ENCODE measurements at regions not wholly inside any gene's neighbourhood (a gene's known extent, or its start where the extent isn't known, plus 50 kb on each side); places are given as distances from the start of the nearest gene placed in this dataset.

DNA sequence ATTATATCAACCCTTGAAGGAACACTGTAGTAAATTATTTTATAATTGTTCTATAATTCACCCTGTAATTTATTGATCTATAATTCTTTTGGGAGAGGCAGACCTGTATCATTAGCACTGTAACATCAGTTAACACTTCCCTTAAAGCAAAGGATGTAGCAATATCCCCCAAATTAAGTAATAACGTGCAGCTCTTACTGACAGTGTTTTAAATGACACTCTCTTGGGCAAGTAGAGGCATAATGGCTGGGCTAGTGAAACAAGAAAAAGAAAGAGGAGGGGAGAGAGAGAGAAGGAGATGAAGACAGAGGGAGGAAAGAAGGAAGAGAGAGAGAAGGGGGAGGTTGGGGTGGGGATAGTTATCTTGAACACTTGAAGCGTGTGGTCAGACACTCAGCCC, 161.0 kb upstream of the RNF32 start:
- no peak for DNase-seq (ENCODE audit: low read depth)

DNA sequence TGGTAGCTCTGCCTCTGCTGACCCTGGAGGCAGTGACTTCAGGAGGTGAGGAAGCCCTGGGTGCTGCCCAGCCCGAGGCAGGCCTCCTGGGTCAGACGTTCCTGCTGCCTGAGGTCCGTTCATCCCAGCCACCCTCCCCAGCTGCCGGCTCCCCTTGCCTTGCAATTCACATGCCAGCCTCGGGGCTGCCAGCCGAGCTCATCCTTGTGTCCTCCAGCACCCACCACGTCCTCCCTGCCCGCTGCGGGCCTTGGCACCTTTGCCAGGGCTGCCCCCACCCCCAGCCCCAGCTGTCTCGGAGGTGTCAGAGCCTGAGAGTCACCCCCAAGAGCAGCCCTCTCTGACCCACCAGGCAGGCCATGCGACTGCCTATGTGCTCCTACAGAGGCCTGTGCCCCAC, 162.1 kb upstream of the RNF32 start:
- no peak for DNase-seq (ENCODE audit: low read depth)

DNA sequence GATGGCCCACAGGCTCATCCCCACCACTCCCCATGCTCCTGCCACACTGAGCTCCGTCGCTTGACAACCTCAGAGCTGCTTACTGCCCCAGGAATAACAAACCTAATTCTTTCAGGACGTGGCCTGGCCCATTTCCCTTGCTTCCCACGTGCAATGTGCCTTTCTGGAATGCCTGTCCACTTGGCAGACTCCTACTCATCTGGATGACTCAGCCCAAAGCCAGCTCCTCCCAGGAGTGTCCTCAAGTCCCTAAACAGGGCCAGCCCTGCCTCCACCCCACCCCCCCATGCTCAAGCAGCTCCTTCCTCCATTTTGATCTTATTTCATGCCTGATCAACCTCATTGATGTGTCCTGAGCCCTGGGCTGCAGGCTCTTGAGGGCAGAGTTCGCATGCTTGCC, 164.9 kb upstream of the RNF32 start:
- DNase-seq (ENCODE audit: low read depth): no peak

DNA sequence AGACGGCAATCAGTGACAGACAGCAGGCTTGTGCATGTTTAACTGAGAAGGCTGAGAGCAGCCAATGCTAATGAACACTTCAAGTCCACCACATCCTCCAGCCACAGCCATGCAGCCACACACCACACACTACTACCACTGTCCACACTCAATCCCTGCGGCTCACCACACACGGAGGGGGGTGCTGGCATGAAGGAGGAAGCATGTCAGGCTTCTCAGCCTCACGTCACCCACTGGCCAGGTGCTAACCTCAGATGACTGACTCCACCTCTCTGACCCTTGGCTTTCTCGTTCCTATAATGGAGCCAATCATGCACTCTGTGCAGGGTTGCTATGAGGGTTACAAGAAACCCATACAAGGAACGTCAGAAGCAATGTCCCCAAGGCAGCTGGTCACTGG, 165.4 kb upstream of the RNF32 start:
- no peak for DNase-seq (ENCODE audit: low read depth)

DNA sequence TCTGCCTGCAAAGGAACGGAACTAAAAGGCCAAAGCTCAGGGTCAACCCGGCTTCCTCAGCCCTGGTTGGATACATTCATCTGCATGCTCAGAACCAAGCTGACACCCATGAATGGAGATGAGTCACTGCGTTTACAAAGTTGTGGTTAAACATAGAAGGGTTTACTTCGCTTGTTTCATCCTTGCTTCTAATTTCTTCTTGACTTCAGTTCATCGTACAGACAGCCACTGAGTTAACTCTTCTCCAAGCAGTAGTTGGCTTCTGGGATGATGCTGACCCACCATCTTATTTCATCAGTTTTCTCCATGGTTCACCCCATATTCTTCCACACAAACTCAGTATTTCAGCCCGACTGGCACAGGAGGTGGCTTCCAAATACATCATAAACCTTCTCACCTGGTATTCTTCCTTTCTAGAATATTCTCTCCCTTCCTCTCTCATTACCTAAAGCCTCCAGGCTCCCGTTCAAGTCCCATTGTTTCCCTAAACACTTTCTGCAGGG, 166.3 kb upstream of the RNF32 start:
- DNase-seq (ENCODE audit: low read depth): no peak

DNA sequence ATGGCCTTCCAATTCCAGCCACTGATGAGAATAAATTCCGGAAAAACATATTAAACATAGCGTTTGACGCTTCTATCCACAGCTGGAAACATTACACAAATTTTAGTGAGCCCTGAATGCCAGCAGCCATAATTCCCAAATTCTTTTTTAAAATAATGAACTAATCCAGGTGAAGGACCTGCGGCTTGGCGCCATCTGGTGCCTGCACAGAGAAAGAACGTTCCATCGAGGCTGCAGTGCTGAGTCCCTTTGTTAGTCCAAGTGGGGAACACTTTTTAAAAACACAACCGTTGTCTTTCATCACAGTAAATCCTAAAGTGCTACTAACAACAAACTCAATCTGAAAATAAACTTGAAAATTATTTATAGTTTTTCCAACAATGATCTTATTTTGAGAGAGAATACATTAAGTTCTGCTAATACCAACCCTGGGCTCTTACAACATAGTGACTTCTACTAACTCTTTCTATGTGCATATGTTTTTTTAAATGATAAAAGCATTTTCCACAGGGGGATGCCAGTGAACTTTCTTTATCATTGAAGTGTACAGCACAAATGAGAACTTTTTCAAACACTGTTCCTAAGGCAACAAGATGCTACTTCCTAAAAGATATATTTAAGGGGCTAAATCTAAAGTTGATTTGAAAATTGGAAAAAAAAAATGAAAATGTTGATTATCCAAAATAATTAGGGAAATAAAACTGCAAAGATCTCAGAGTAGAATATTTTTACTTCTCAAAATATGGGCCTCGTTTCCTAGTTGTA, 166.9 kb upstream of the RNF32 start:
- DNase-seq (ENCODE audit: low read depth): peak; percentile 6

DNA sequence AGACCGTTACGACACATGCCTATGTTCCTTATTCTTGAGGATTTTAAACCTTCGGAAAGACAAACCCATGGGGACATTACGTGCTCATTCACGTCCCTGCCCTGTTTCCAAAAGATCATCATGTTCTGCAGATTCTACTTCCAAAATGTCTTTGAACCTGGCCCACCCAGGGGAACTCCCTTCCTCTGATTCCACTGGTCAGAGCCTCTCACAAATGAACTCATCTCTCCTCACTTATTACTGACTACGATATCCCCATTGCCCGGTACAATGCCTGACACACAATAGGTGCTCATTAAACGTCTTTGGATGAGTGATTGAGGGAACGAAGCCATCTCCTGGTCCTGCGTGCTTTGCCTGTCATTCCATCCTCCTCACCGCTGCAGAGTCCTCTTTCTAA, 168.3 kb upstream of the RNF32 start:
- DNase-seq (ENCODE audit: low read depth): no peak

DNA sequence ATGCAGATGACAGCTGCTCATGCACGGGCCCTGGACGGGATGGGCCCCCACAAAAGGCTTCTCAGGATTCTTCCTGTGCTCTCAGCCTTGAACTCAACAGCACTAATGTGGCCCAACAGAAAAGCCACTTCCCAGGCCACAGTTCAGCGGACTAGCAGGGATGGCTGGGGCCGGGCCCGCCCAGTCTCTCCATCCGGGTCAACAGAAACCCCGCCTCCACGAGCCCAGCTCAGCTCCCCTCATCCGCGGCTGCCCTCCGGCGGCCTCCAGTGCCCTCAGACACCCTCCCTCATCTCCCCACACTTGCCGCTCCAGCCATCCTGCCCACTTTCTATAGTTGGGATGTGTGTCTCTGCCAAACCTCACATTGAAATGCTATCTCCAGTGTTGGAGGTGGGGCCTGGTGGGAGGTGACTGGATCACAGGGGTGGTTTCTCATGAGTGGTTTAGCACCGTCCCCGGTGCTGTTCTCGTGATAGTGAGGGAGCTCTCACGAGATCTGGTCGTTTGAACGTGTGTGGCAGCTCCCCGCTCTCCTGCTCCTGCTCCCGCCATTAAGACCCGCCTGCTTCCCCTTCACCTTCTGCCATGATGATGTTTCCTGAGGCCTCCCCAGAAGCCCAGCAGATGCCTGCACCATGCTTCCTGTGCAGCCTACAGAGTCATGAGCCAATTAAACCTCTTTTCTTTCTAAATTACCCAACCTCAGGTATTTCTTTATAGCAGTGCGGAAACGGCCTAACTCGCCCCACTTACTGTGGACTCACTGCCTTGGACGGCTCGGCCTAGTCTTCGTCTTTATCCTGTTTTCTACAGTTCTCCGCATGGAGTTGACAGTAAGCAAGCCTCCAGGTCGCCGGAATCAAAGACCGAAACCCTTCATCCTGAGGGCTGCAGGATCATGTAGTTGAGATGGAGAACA, 169.9 kb upstream of the RNF32 start:
- no peak for DNase-seq (ENCODE audit: low read depth)

DNA sequence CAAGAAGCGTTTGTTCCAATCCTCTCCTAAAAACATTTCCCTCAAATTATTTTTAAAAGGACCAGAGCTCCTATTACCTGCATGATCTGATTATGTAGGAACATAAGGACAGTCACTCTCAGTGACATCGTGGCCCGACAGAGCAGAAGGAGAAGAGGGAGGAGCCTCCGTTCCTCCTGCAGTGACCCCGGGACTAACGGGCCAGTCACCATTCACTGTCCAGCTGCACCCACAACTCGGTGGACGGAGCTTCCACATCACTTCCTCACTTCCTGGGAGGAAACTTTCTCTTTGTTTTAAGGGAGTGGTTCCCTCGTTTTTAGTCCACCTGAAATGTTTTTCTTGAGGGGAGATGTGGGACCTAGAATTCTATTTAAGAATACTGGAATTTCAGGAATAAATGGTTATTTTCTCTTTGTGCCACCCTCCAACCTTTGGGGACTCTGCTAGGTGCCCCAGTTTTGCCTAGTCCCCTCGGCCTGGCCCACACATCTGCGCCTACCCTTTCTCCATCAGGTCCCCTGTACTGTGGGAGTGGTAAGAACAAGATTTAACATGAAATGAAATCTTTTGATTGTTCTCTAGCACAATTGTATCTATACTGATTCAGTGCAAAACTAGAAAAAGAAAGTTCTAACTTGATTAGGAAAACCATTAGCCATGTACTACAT, 173.5 kb upstream of the RNF32 start:
- no peak for DNase-seq (ENCODE audit: low read depth)

DNA sequence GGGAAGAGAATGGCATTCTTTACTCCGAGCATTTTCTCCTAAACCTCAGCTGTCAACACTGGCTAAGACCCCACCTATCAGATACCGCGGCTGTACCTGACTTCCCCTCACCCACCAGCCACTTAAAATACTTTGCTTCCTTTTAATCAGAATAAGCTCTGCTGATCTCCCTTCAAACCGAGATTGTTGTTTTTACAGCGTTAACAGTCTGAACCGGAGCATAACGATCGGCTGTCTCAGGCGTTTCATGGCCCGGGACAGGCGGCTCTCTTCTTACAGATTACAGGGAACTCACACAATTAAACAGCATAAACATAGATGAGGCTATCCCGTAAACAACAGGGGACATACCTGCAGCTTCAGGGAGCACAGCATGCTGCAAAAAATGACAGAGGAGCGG, 174.3 kb upstream of the RNF32 start:
- no peak for DNase-seq (ENCODE audit: low read depth)

DNA sequence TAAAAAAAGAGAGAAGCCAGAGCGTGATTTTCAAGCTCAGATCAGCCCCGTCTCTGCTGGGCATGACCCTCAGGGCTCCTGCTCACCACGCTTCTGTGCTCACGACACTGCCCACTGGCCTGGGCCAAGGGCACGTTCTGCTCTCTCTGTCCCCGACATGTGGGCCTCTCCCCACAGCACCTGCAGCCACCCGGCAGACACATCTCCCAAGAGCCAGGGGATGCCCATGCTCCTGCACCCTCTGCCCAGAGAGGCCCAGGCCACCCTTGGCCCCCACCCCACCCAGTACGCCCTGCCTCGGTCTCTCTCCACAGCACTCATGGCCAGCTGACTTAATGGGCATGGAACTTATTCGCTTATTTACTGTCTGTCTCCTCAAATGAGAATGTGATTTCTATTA, 175.4 kb upstream of the RNF32 start:
- DNase-seq (ENCODE audit: low read depth): no peak

DNA sequence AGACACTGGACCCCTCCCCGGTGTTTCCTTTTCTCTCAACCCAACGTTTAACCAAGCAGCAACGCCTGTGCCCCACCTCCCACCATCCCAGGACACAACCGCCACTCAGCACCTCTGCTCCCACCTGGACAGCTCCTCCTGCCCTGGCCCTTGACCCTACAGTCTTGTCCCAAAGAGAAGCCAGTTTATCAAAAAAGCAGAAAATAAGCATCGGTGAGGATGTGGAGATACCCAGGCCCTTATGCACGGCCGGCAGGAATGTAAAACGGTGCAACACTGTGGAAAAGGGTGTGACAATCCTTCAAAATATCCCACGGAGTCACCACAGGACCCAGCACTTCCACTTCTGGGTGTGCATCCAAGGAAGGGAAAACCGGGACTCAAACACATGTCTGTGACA, 176.2 kb upstream of the RNF32 start:
- DNase-seq (ENCODE audit: low read depth): no peak

DNA sequence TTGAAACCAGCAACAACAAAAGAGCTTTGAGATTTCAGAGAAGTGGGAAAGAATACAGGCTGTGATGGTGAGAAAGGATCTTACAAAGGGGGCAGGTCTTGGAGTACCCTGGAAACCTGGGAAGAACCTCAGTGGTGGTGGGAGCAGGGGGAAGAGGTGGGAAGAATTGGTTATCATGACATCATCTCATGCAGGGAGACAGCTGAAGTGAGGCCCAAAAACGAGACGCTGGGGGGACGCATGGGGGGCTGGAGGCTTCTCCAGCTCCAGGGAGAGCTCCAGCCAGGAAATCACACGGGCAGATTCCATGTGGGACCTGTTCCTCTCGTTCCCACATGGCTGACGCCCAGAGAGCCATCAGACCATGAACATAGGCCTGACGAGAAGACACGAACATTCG, 177.3 kb upstream of the RNF32 start:
- no peak for DNase-seq (ENCODE audit: low read depth)

DNA sequence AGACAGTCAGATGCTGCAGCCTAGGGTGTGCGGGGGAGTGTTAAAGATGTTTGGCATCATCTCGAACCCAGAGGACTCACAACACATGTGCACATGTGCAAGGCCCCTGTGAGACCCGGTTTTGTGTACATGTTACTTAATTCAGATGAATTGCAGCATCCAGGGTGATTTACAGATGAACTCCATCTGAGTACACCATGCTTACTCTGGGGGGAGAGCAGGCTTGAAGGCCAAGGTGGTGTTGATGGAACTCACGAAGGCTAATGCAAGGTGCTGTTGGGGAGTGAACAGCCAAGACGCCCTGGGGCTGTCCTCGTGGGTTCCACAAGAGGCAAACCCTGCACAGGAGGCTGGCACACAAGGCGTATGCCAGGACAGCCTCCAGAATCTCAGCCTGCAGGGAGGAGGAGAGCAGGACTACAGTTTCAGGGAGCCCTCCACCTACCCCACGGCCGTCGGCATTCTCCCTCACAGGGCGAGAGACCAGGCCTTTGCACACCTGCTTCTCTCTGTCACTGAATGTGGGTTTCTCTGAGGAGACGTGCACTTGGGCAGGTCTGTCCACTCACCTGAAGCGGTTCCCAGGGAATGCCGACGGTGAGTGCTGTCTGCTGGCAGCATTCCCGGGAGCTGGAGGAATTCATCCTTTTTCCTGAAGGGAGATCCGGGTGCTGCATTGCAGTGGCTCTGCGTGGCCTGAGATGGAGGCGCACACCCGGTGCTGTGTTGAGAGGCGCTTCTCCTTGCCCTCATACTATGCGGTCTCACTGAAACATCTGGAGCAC, 178.5 kb upstream of the RNF32 start:
- no peak for DNase-seq (ENCODE audit: low read depth)

DNA sequence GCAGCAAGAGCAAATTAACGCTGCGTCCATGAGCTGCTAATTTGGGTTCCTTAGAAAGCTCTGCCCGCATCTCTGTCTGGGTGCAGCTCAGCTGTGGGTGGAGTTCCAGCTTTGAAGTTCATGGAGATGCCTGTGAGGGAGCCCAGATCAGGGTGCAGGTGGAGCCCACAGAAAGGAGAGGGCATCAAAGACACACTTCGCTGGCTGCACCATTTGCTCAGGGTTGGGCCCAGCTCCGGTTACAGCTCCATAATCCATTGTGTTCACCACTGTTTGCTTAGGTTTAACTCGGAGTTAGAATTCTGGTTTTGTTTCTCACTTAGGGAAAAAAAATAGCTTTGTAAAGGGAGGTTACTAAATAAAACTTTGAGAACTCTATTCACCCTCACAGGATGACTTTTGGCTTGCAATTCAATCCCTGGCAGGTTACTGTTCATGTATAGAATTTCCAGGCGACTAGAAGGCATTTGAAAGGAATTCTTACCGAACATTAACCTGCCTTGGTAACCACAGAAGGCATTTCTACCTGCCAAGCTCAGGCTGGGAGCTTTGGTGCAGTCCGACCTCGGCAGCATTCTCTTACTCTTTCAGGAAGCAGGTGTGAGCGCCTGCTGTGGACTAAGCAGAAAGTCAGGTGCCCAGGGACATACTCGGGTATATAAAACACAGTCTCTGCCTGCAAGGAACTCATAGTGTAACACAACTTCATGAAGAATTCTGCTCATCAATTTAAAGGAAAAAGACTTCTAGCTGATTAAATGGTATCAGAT, 179.5 kb upstream of the RNF32 start:
- DNase-seq (ENCODE audit: low read depth): no peak

DNA sequence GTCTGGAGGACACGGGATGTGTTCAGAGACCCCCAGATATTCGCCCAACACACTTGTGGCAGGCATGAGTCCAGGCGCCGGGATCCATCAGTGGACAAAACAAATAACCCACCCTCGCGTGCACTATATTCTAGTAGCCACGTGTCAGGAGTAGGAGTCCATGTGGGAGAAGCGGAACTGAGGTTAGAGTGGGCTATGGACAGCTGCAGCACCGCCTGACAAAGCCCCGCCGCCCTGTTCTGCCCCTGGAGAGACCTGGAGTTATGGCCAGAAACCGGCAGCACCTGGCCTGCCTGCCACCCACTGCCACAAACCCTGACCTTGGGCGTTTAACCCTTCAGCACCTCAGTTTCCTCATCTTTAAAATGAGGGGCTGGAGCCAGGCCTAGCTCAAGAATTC, 181.0 kb upstream of the RNF32 start:
- DNase-seq (ENCODE audit: low read depth): no peak

DNA sequence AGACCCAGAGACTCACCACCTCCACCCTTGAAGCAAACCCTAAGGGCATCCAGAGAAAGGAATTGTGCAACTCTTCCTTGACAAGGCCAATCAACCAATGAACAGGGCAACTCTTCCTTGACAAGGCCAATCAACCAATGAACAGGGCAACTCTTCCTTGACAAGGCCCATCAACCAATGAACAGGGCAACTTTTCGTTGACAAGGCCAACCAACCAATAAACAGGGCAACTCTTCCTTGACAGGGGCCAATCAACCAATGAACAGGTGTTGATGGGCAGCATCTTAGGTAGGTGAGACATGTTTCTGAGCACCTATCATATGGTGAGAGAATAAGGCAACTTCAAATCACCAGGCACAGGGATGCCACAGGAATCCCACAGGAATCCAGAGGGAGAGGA, 181.5 kb upstream of the RNF32 start:
- no peak for DNase-seq (ENCODE audit: low read depth)

DNA sequence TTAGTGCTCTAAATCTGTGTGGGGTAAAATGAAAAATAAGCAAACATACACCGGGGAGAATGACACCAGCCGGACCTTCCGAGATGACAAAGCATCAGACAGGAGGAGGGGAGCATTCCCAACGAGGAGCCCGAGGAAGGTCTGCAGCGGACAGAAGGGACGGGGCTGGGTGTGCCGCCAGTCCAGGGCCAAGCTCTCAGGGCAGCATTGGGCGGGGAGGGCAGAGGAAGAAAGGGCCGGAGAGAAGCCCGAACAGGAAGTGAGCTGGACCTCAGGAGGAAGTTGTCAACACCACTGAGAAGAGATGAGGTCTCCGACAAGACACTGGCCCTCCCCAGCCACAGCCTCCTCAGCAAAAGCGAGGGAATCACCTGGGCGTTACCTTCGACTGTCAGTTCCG, 182.6 kb upstream of the RNF32 start:
- DNase-seq (ENCODE audit: low read depth): no peak

DNA sequence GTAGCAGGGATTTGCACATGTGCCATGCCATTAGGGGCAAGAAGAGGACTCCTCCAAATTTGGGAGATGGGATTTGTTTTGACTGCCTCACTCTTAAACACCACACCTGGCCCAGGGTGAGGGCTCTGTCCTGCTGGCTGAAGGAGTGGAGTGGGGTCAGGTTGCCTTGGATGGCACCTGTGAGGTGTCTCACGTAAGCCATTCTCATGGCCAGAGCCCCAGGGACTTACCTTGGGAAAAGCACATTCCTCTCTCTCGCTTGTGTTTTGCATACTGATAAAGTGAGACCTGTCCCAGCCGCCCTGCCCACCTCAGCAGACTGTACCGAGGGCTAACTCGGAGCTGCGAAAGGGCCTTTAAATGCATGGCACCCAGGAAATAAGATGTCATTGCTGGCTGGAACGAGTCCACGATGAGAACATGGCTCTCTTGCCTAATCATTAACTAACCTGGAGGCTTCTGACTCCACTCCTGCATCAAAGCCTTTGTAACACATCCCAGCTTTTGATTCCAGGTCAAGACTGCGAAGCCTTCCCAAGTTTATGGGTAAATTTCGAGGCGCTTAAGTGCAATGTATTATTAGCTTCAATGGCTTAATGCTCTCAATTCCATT, 184.0 kb upstream of the RNF32 start:
- DNase-seq (ENCODE audit: low read depth): no peak

DNA sequence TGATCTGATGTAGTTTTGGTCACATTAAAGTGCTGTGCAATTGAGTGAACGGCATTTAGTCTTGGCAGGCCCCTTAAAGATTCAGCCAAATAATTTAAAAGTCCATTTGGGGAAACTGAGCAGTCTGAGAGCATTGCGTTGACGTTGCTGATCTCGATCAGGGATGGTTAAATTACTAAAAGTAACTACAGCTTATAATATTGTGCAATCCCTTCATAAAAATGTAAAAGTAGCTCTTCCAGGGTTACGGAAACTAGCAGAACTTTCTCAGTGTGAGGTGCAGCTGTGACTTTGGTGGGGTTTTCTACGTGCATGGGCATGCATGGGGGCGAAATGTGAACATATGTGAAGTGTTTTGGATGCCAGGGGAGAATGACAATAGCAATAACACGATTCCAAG, 184.5 kb upstream of the RNF32 start:
- DNase-seq (ENCODE audit: low read depth): no peak

DNA sequence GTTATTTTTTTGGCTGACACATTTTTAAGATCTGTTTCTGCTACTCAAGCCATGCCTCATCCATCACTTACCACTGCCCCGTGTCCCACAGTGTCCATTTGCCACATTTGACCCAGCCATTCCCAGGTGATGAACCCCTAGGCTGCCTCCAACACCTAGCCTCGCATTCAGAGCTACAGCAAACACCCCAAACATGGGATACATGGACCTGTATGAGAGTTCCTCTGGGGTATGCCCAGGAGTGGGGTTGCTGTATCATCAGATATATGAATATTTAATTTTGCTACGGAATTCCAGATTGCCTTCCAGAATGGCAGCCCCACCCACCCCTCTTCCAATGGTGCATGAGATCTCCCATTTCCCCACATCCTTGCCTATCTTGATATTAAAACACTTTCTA, 190.1 kb upstream of the RNF32 start:
- no peak for DNase-seq (ENCODE audit: low read depth)

All from stimulated activated CD8-positive, alpha-beta memory T cell treated with anti-CD3 and anti-CD28 coated beads, Interleukin-12 subunit alpha, Interleukin-12 subunit beta, amount 100 ng/mL, for 1 hour (primary cell).